ENCODE measurements at regions not wholly inside any gene's neighbourhood (a gene's known extent, or its start where the extent isn't known, plus 50 kb on each side); places are given as distances from the start of the nearest gene placed in this dataset.

DNA sequence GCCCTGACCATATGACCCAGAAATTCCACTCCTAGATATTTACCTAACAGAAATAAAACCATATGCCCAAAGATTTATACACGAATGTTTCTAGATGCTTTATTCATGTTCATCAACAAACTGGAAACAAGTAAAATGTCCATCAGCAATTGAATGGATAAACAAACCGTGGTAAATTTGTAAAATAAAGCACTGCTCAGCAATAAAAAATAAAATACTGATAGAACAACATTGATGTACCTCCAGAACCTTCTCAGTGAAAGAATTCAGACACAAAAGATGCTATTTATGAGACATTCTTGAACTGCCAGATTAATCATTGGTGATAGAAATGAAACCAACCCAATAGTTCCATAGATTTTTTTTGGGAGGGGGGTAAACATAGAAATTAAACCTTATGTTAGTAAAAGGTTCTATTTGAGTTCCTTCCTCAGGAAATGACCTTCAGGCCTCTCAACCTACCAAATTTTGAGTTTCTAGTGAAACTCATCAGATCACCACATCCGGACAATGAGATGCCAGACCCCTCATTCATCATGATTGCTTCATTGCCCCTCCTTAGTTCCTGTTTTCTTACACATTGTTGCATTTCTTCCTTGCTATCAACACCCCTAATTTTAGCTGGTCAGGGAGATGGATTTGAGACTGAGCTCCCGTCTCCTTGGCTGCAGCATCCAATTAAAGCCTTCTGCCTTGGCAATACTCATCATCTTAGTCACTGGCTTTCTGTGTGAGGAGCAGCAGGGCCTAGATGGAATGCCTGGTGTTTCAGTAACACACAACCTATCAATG, 203.5 kb downstream of the LPIN1 start:
- Histone ChIP-seq H3K27me3 (ENCODE audit: control insufficient read depth in 2 of 2, insufficient read depth in 2 of 2, low read length in 2 of 2) (peaks cover 0 to 1% of the 10 kb centered on the region in 2 experiments), H3K4me2 (ENCODE audit: insufficient read depth, low read length) (no peak overlapping the region), H4K20me1 (replicated peaks; ENCODE audit: control insufficient read depth, extremely low read depth, insufficient read depth, low read length) (no peaks in the 10 kb centered on the region), H3K4me1 (ENCODE audit: control insufficient read depth, extremely low read depth, insufficient read depth, low read length) (no peaks in the 10 kb centered on the region), H3K9me1 (replicated peaks; ENCODE audit: control insufficient read depth, extremely low read depth, insufficient read depth, low read length) (no peaks in the 10 kb centered on the region), H3K9me3 (replicated peaks; ENCODE audit: control insufficient read depth, insufficient read depth, low read length) (no peaks in the 10 kb centered on the region), H3K79me2 (ENCODE audit: control insufficient read depth, insufficient read depth, low read length) (no peaks in the 10 kb centered on the region), H2AFZ (ENCODE audit: low read depth, low read length) (no peak overlapping the region), H3K36me3 (ENCODE audit: control insufficient read depth in 2 of 2, extremely low read depth in 1 of 2, insufficient read depth in 2 of 2, low read length in 2 of 2) (no peaks in the 10 kb centered on the region), H3K27ac (ENCODE audit: insufficient read depth, low read depth, low read length) (no peak overlapping the region), H3K9ac (replicated peaks; ENCODE audit: extremely low read depth, insufficient read depth, low read length) (no peak overlapping the region), H3K4me3 (replicated peaks in 1 of 3; ENCODE audit: insufficient read depth in 1 of 3, low read depth in 1 of 3, low read length in 3 of 3) (no peak overlapping the region)
- no peak for TF ChIP-seq EZH2 (IDR thresholded peaks at IDR 0.05; ENCODE audit: borderline replicate concordance, low read depth, low read length, severe bottlenecking)
- no peak for TF ChIP-seq POLR2A (IDR thresholded peaks at IDR 0.05; ENCODE audit: low read depth, low read length)
- TF ChIP-seq, protein P1, sequence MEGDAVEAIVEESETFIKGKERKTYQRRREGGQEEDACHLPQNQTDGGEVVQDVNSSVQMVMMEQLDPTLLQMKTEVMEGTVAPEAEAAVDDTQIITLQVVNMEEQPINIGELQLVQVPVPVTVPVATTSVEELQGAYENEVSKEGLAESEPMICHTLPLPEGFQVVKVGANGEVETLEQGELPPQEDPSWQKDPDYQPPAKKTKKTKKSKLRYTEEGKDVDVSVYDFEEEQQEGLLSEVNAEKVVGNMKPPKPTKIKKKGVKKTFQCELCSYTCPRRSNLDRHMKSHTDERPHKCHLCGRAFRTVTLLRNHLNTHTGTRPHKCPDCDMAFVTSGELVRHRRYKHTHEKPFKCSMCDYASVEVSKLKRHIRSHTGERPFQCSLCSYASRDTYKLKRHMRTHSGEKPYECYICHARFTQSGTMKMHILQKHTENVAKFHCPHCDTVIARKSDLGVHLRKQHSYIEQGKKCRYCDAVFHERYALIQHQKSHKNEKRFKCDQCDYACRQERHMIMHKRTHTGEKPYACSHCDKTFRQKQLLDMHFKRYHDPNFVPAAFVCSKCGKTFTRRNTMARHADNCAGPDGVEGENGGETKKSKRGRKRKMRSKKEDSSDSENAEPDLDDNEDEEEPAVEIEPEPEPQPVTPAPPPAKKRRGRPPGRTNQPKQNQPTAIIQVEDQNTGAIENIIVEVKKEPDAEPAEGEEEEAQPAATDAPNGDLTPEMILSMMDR (IDR thresholded peaks at IDR 0.05; ENCODE audit: extremely low read depth in 1 of 2, insufficient read depth in 1 of 2, low read depth in 1 of 2, low read length in 2 of 2) = no peak
- no peak for TF ChIP-seq GATA2 (IDR thresholded peaks at IDR 0.05; ENCODE audit: insufficient read depth, insufficient read length, low read depth, low read length)
- TF ChIP-seq POLR2AphosphoS5 (IDR thresholded peaks at IDR 0.05; ENCODE audit: insufficient read depth, low read depth, low read length) = no peak
- no peak for TF ChIP-seq FOS (IDR thresholded peaks at IDR 0.05; ENCODE audit: borderline replicate concordance, insufficient read depth, low read length)
- no TSS peak for BruUV-seq (replicated peaks)
- dilution Hi-C loops (cut with MboI; ENCODE audit: extremely low pct_ligation_motif_present, low sequenced_read_pairs) = no loop called here
- DNase-seq (ENCODE audit: low read depth, low spot score) (no peak), FAIRE-seq (no peak)
- ChIA-PET POLR2A (no interaction called here), CTCF (no interaction called here)
- intact Hi-C loops (cut with micrococcal nuclease) = no loop called here

Data from endothelial cell of umbilical vein (primary cell).